ENCODE measurements at regions not wholly inside any gene's neighbourhood (a gene's known extent, or its start where the extent isn't known, plus 50 kb on each side); places are given as distances from the start of the nearest gene placed in this dataset.

- H3K4me2 ChIP-seq (ENCODE audit: low read length), result no peak overlapping the region
- no peaks in the 10 kb centered on the region for H3K9me2 ChIP-seq (ENCODE audit: insufficient read depth, low read length)
- no peaks in the 10 kb centered on the region for H3K79me2 ChIP-seq (ENCODE audit: insufficient read depth, low read depth, low read length)
- intact Hi-C loops (cut with micrococcal nuclease; ENCODE audit: unreplicated experiment), result no loop called here
- no peak for DNase-seq (ENCODE audit: low spot score)
- POLR2A ChIA-PET, result no interaction called here
- no peak overlapping the region for H2AFZ ChIP-seq (ENCODE audit: low read length)
- no peak for TF ChIP-seq CTCF (conservative IDR thresholded peaks at IDR 0.05; ENCODE audit: low read length)
- no peak for TF ChIP-seq EZH2phosphoT487 (IDR thresholded peaks at IDR 0.05; ENCODE audit: borderline replicate concordance, low read depth, low read length)
- H3K9me3 ChIP-seq (ENCODE audit: low read length), result no peaks in the 10 kb centered on the region
- CTCF ChIA-PET (ENCODE audit: unreplicated experiment), result no interaction called here
- H3K4me1 ChIP-seq (ENCODE audit: insufficient read depth, low read length, poor library complexity, severe bottlenecking), result no peaks in the 10 kb centered on the region
- no peak overlapping the region for H3K4me3 ChIP-seq (ENCODE audit: low read depth, low read length, poor library complexity, severe bottlenecking)
- no peaks in the 10 kb centered on the region for H4K20me1 ChIP-seq (ENCODE audit: insufficient read depth, low read length)
- H3K27ac ChIP-seq (ENCODE audit: low read depth, low read length, poor library complexity, severe bottlenecking), result no peak overlapping the region
- no TSS peak for BruUV-seq (replicated peaks)
- no peaks in the 10 kb centered on the region for H3K36me3 ChIP-seq (ENCODE audit: insufficient read depth, low read length)
Observed at GRCh38 chr2:176544991-176545956, 276.0 kb downstream of the MTX2 start.

- CTCF ChIA-PET (ENCODE audit: unreplicated experiment), result no interaction called here
- no TSS peak for BruUV-seq (replicated peaks)
Observed at GRCh38 chr2:176546550-176546949, 277.3 kb downstream of the MTX2 start.

More at GRCh38 chr2:176546550-176546949, 277.3 kb downstream of the MTX2 start:
- POLR2A ChIA-PET, result interaction anchor here (0.6 kb wide), 1 partner anchor 1559 kb away, joined by 3 read pairs; no protein-coding TSS in a partner anchor
- Histone ChIP-seq H3K4me3 (ENCODE audit: low read depth, low read length, poor library complexity, severe bottlenecking) (no peak overlapping the region), H3K9me2 (ENCODE audit: insufficient read depth, low read length) (no peaks in the 10 kb centered on the region), H3K79me2 (ENCODE audit: insufficient read depth, low read depth, low read length) (no peaks in the 10 kb centered on the region), H2AFZ (ENCODE audit: low read length) (no peak overlapping the region), H3K9me3 (ENCODE audit: low read length) (no peaks in the 10 kb centered on the region), H3K27ac (ENCODE audit: low read depth, low read length, poor library complexity, severe bottlenecking) (no peak overlapping the region), H3K4me1 (ENCODE audit: insufficient read depth, low read length, poor library complexity, severe bottlenecking) (no peaks in the 10 kb centered on the region), H3K4me2 (ENCODE audit: low read length) (no peak overlapping the region), H4K20me1 (ENCODE audit: insufficient read depth, low read length) (no peaks in the 10 kb centered on the region), H3K36me3 (ENCODE audit: insufficient read depth, low read length) (no peaks in the 10 kb centered on the region)
- intact Hi-C loops (cut with micrococcal nuclease; ENCODE audit: unreplicated experiment), result no loop called here
- no peak for DNase-seq (ENCODE audit: low spot score)
- TF ChIP-seq CTCF (conservative IDR thresholded peaks at IDR 0.05; ENCODE audit: low read length) (no peak), EZH2phosphoT487 (IDR thresholded peaks at IDR 0.05; ENCODE audit: borderline replicate concordance, low read depth, low read length) (no peak)
